WTC11 (cell line): ENCODE measurements at regions not wholly inside any gene's neighbourhood (a gene's known extent, or its start where the extent isn't known, plus 50 kb on each side); places are given as distances from the start of the nearest gene placed in this dataset.

Experiments used
- ETV6 ChIP-seq: sonication (generic); formaldehyde crosslinking; IDR thresholded peaks from 2 replicates; pipeline ENCODE4 v1.8.1; 2022; ENCODE audit warnings: mild to moderate bottlenecking, missing genetic modification reagents
- FOXP1 ChIP-seq: sonication (generic); formaldehyde crosslinking; IDR thresholded peaks from 2 replicates; pipeline ENCODE4 v1.8.0; 2022; ENCODE audit warnings: missing genetic modification reagents, mild to moderate bottlenecking, moderate library complexity, borderline replicate concordance
- NR1H2 ChIP-seq: sonication (generic); formaldehyde crosslinking; IDR thresholded peaks from 2 replicates; pipeline ENCODE4 v1.9.0; 2021; ENCODE audit warnings: mild to moderate bottlenecking, moderate library complexity, missing genetic modification reagents
- NR2C2 ChIP-seq: sonication (generic); formaldehyde crosslinking; IDR thresholded peaks from 2 replicates; pipeline ENCODE4 v1.8.0; 2022; ENCODE audit warnings: mild to moderate bottlenecking, missing genetic modification reagents
- SP1 ChIP-seq: sonication (generic); formaldehyde crosslinking; conservative IDR thresholded peaks from 2 replicates; pipeline ENCODE4 v1.8.1; 2022; ENCODE audit warnings: missing genetic modification reagents
- ZNF121 ChIP-seq: sonication (generic); formaldehyde crosslinking; IDR thresholded peaks from 2 replicates; pipeline ENCODE4 v1.8.0; 2023; ENCODE audit warnings: missing genetic modification reagents
- ZNF317 ChIP-seq: sonication (generic); formaldehyde crosslinking; IDR thresholded peaks from 2 replicates; pipeline ENCODE4 v1.8.1; 2023; ENCODE audit warnings: low read depth, mild to moderate bottlenecking, moderate library complexity, missing genetic modification reagents, borderline replicate concordance
- TF ChIP-seq, protein P1 (sequence below): fragments of 200-600 bp; IDR thresholded peaks from 2 replicates; pipeline ENCODE4 v1.8.0; 2022; ENCODE audit warnings: antibody characterized with exemption
- TF ChIP-seq, protein P2 (sequence below): sonication (generic); formaldehyde crosslinking; IDR thresholded peaks from 2 replicates; pipeline ENCODE4 v1.8.0; 2022; ENCODE audit warnings: missing genetic modification reagents
- TF ChIP-seq, protein P3 (sequence below): sonication (generic); formaldehyde crosslinking; IDR thresholded peaks from 2 replicates; pipeline ENCODE4 v1.8.1; 2023; ENCODE audit warnings: mild to moderate bottlenecking, missing genetic modification reagents, moderate library complexity
- TF ChIP-seq, protein P4 (sequence below): sonication (generic); formaldehyde crosslinking; IDR thresholded peaks from 2 replicates; pipeline ENCODE4 v1.8.1; 2023; ENCODE audit warnings: mild to moderate bottlenecking, missing genetic modification reagents
- TF ChIP-seq, protein P5 (sequence below): sonication (generic); formaldehyde crosslinking; IDR thresholded peaks from 2 replicates; pipeline ENCODE4 v1.8.0; 2022; ENCODE audit warnings: mild to moderate bottlenecking, missing genetic modification reagents
- TF ChIP-seq, protein P6 (sequence below): fragments of 250-450 bp; sonication (Bioruptor Pico); IDR thresholded peaks from 2 replicates; pipeline ENCODE4 v1.9.0; 2021; ENCODE audit warnings: mild to moderate bottlenecking, borderline replicate concordance

DNA sequence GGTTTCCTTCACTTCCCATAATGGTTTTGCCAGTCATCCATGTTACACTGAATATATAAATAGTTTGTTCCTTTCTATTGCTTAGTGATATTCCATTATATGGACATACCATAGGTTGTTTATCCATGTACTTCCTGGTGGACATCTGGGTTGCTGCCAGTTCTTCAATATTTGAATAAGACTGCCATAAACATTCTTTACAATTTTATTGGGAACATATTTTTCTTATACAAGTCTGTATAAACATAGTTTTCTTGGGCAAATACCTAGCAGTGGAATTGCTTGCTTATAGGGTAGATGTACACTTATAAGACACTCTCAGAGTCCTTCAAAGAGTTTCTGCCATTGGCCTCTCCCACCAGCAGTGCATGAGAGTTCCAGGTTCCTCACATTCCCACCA, 231.4 kb downstream of the OPA1 start:
- TF ChIP-seq, protein P1, sequence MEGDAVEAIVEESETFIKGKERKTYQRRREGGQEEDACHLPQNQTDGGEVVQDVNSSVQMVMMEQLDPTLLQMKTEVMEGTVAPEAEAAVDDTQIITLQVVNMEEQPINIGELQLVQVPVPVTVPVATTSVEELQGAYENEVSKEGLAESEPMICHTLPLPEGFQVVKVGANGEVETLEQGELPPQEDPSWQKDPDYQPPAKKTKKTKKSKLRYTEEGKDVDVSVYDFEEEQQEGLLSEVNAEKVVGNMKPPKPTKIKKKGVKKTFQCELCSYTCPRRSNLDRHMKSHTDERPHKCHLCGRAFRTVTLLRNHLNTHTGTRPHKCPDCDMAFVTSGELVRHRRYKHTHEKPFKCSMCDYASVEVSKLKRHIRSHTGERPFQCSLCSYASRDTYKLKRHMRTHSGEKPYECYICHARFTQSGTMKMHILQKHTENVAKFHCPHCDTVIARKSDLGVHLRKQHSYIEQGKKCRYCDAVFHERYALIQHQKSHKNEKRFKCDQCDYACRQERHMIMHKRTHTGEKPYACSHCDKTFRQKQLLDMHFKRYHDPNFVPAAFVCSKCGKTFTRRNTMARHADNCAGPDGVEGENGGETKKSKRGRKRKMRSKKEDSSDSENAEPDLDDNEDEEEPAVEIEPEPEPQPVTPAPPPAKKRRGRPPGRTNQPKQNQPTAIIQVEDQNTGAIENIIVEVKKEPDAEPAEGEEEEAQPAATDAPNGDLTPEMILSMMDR: no peak
- TF ChIP-seq NR1H2 (CRISPR knock-in tag) (no peak), NR2C2 (CRISPR knock-in tag) (no peak), ETV6 (CRISPR knock-in tag) (no peak), ZNF121 (CRISPR knock-in tag) (no peak), ZNF317 (CRISPR knock-in tag) (no peak), SP1 (CRISPR knock-in tag) (no peak), FOXP1 (CRISPR knock-in tag) (no peak)
- TF ChIP-seq, protein P2, sequence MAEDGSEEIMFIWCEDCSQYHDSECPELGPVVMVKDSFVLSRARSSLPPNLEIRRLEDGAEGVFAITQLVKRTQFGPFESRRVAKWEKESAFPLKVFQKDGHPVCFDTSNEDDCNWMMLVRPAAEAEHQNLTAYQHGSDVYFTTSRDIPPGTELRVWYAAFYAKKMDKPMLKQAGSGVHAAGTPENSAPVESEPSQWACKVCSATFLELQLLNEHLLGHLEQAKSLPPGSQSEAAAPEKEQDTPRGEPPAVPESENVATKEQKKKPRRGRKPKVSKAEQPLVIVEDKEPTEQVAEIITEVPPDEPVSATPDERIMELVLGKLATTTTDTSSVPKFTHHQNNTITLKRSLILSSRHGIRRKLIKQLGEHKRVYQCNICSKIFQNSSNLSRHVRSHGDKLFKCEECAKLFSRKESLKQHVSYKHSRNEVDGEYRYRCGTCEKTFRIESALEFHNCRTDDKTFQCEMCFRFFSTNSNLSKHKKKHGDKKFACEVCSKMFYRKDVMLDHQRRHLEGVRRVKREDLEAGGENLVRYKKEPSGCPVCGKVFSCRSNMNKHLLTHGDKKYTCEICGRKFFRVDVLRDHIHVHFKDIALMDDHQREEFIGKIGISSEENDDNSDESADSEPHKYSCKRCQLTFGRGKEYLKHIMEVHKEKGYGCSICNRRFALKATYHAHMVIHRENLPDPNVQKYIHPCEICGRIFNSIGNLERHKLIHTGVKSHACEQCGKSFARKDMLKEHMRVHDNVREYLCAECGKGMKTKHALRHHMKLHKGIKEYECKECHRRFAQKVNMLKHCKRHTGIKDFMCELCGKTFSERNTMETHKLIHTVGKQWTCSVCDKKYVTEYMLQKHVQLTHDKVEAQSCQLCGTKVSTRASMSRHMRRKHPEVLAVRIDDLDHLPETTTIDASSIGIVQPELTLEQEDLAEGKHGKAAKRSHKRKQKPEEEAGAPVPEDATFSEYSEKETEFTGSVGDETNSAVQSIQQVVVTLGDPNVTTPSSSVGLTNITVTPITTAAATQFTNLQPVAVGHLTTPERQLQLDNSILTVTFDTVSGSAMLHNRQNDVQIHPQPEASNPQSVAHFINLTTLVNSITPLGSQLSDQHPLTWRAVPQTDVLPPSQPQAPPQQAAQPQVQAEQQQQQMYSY (CRISPR knock-in tag): no peak
- TF ChIP-seq, protein P3, sequence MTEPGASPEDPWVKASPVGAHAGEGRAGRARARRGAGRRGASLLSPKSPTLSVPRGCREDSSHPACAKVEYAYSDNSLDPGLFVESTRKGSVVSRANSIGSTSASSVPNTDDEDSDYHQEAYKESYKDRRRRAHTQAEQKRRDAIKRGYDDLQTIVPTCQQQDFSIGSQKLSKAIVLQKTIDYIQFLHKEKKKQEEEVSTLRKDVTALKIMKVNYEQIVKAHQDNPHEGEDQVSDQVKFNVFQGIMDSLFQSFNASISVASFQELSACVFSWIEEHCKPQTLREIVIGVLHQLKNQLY (CRISPR knock-in tag): no peak
- TF ChIP-seq, protein P4, sequence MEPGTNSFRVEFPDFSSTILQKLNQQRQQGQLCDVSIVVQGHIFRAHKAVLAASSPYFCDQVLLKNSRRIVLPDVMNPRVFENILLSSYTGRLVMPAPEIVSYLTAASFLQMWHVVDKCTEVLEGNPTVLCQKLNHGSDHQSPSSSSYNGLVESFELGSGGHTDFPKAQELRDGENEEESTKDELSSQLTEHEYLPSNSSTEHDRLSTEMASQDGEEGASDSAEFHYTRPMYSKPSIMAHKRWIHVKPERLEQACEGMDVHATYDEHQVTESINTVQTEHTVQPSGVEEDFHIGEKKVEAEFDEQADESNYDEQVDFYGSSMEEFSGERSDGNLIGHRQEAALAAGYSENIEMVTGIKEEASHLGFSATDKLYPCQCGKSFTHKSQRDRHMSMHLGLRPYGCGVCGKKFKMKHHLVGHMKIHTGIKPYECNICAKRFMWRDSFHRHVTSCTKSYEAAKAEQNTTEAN: no peak
- TF ChIP-seq, protein P5, sequence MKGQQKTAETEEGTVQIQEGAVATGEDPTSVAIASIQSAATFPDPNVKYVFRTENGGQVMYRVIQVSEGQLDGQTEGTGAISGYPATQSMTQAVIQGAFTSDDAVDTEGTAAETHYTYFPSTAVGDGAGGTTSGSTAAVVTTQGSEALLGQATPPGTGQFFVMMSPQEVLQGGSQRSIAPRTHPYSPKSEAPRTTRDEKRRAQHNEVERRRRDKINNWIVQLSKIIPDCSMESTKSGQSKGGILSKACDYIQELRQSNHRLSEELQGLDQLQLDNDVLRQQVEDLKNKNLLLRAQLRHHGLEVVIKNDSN: no peak
- TF ChIP-seq, protein P6, sequence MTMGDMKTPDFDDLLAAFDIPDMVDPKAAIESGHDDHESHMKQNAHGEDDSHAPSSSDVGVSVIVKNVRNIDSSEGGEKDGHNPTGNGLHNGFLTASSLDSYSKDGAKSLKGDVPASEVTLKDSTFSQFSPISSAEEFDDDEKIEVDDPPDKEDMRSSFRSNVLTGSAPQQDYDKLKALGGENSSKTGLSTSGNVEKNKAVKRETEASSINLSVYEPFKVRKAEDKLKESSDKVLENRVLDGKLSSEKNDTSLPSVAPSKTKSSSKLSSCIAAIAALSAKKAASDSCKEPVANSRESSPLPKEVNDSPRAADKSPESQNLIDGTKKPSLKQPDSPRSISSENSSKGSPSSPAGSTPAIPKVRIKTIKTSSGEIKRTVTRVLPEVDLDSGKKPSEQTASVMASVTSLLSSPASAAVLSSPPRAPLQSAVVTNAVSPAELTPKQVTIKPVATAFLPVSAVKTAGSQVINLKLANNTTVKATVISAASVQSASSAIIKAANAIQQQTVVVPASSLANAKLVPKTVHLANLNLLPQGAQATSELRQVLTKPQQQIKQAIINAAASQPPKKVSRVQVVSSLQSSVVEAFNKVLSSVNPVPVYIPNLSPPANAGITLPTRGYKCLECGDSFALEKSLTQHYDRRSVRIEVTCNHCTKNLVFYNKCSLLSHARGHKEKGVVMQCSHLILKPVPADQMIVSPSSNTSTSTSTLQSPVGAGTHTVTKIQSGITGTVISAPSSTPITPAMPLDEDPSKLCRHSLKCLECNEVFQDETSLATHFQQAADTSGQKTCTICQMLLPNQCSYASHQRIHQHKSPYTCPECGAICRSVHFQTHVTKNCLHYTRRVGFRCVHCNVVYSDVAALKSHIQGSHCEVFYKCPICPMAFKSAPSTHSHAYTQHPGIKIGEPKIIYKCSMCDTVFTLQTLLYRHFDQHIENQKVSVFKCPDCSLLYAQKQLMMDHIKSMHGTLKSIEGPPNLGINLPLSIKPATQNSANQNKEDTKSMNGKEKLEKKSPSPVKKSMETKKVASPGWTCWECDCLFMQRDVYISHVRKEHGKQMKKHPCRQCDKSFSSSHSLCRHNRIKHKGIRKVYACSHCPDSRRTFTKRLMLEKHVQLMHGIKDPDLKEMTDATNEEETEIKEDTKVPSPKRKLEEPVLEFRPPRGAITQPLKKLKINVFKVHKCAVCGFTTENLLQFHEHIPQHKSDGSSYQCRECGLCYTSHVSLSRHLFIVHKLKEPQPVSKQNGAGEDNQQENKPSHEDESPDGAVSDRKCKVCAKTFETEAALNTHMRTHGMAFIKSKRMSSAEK (CRISPR knock-in tag): no peak
